BLaER1 treated with 17β-estradiol and CSF1 and Interleukin-3, amounts not matched to agents 10 nM and 100 nM (cell line): ENCODE measurements at regions not wholly inside any gene's neighbourhood (a gene's known extent, or its start where the extent isn't known, plus 50 kb on each side); places are given as distances from the start of the nearest gene placed in this dataset.

Source experiments
- H3K27ac ChIP-seq, 11 experiments: shearing (Covaris generic); formaldehyde crosslinking; 2 replicates each; pipeline ENCODE4 v1.8.1; 2022
- H3K27me3 ChIP-seq, 11 experiments: shearing (Covaris generic); formaldehyde crosslinking; 2 replicates each; pipeline ENCODE4 v1.8.1; 2022
- H3K36me3 ChIP-seq, 11 experiments: shearing (Covaris generic); formaldehyde crosslinking; 2 replicates each; pipeline ENCODE4 v1.8.1; 2022
- H3K4me1 ChIP-seq, 10 experiments: shearing (Covaris generic); formaldehyde crosslinking; 2 replicates each; pipeline ENCODE4 v1.8.1; 2022
- H3K4me2 ChIP-seq, 11 experiments: shearing (Covaris generic); formaldehyde crosslinking; 2 replicates each; pipeline ENCODE4 v1.8.1; 2022
- H3K4me3 ChIP-seq, 10 experiments: shearing (Covaris generic); formaldehyde crosslinking; 2 replicates each; pipeline ENCODE4 v1.8.1; 2022
- H3K9ac ChIP-seq, 11 experiments: shearing (Covaris generic); formaldehyde crosslinking; 2 replicates each; pipeline ENCODE4 v1.8.1; 2022
- H3K9me3 ChIP-seq, 11 experiments: shearing (Covaris generic); formaldehyde crosslinking; replicated peaks in 1 of 11; 2 replicates each; pipeline ENCODE4 v1.8.1; 2022
- H4K20me1 ChIP-seq, 11 experiments: shearing (Covaris generic); formaldehyde crosslinking; 2 replicates each; pipeline ENCODE4 v1.8.1; 2022
- Cebpa-rat ChIP-seq, 11 experiments: shearing (Covaris generic); IDR thresholded peaks; 2 replicates each; pipeline ENCODE4 v1.8.1; 2022

GRCh38 chr5:42951293-42951840 is 88.8 kb downstream of the ANXA2R start:
- Histone ChIP-seq H3K27ac (peak overlapping the region; percentile 44 to 86 (median 69); a peak in 21 of 22 replicates), H3K9me3 (peaks cover 0 to 18% (median 10%) of the 10 kb centered on the region in 11 experiments; a peak in 11 of 22 replicates), H3K36me3 (no peaks in the 10 kb centered on the region; a peak in 1 of 22 replicates), H3K4me1 (peaks cover 19 to 40% (median 34%) of the 10 kb centered on the region in 10 experiments), H3K4me3 (peak overlapping the region; percentile 52 to 79 (median 66)), H3K9ac (peak overlapping the region; percentile 44 to 87 (median 68); a peak in 21 of 22 replicates), H3K27me3 (peaks cover 38 to 84% (median 78%) of the 10 kb centered on the region in 11 experiments), H4K20me1 (peaks cover 0 to 62% (median 51%) of the 10 kb centered on the region in 11 experiments; a peak in 19 of 22 replicates), H3K4me2 (peak overlapping the region; percentile 87 to 100 (median 96))
- TF ChIP-seq Cebpa-rat (IDR thresholded peaks at IDR 0.05), result no peak

- Histone ChIP-seq H3K9me3 (peaks cover 0 to 18% (median 10%) of the 10 kb centered on the region in 11 experiments; a peak in 11 of 22 replicates), H3K27ac (peak overlapping the region; percentile 44 to 86 (median 69); a peak in 21 of 22 replicates), H3K4me1 (peaks cover 19 to 40% (median 34%) of the 10 kb centered on the region in 10 experiments), H3K9ac (peak overlapping the region; percentile 44 to 87 (median 68); a peak in 21 of 22 replicates), H4K20me1 (peaks cover 0 to 62% (median 51%) of the 10 kb centered on the region in 11 experiments; a peak in 19 of 22 replicates), H3K27me3 (peaks cover 38 to 86% (median 80%) of the 10 kb centered on the region in 11 experiments), H3K36me3 (no peaks in the 10 kb centered on the region; a peak in 1 of 22 replicates), H3K4me3 (peak overlapping the region; percentile 52 to 79 (median 66)), H3K4me2 (peak overlapping the region; percentile 87 to 100 (median 96))
- TF ChIP-seq Cebpa-rat (IDR thresholded peaks at IDR 0.05), result 0 out of 22 replicates have a peak, but pooled peaks of 1 of the 11 experiments have one; percentile 15
Measured at GRCh38 chr5:42950456-42951292, 89.4 kb downstream of the ANXA2R start.

GRCh38 chr5:42950116-42950455 is 90.0 kb downstream of the ANXA2R start:
- peak overlapping the region in 10 of 11 experiments; percentile 44 to 87 (median 70); a peak in 15 of 22 replicates for H3K9ac ChIP-seq
- H3K4me2 ChIP-seq, result peak overlapping the region; percentile 87 to 100 (median 96)
- H3K27ac ChIP-seq, result peak overlapping the region in 7 of 11 experiments; percentile 23 to 86 (median 79); a peak in 10 of 22 replicates
- peak overlapping the region in 9 of 10 experiments; percentile 63 to 79 (median 67); a peak in 18 of 20 replicates for H3K4me3 ChIP-seq
- no peaks in the 10 kb centered on the region; a peak in 1 of 22 replicates for H3K36me3 ChIP-seq
- peaks cover 20 to 41% (median 34%) of the 10 kb centered on the region in 10 experiments for H3K4me1 ChIP-seq
- H3K9me3 ChIP-seq, result peaks cover 0 to 18% (median 10%) of the 10 kb centered on the region in 11 experiments; a peak in 11 of 22 replicates
- peaks cover 0 to 62% (median 51%) of the 10 kb centered on the region in 11 experiments; a peak in 19 of 22 replicates for H4K20me1 ChIP-seq
- peaks cover 44 to 92% (median 86%) of the 10 kb centered on the region in 11 experiments for H3K27me3 ChIP-seq
- TF ChIP-seq Cebpa-rat (IDR thresholded peaks at IDR 0.05), result no peak

GRCh38 chr5:42949348-42950115 is 90.6 kb downstream of the ANXA2R start:
- Histone ChIP-seq H3K4me1 (peaks cover 23 to 46% (median 37%) of the 10 kb centered on the region in 10 experiments), H3K9ac (peak overlapping the region in 4 of 11 experiments; percentile 78 to 87 (median 82); a peak in 7 of 22 replicates), H3K4me3 (peak overlapping the region in 8 of 10 experiments; percentile 7 to 79 (median 68); a peak in 9 of 20 replicates), H3K4me2 (peak overlapping the region; percentile 46 to 100 (median 96)), H4K20me1 (peaks cover 0 to 62% (median 51%) of the 10 kb centered on the region in 11 experiments; a peak in 19 of 22 replicates), H3K27ac (peak overlapping the region in 4 of 11 experiments; percentile 79 to 86 (median 82); a peak in 7 of 22 replicates), H3K9me3 (peaks cover 0 to 18% (median 10%) of the 10 kb centered on the region in 11 experiments; a peak in 11 of 22 replicates), H3K27me3 (peaks cover 47 to 95% (median 90%) of the 10 kb centered on the region in 11 experiments), H3K36me3 (no peaks in the 10 kb centered on the region; a peak in 1 of 22 replicates)
- no peak for TF ChIP-seq Cebpa-rat (IDR thresholded peaks at IDR 0.05)

- Histone ChIP-seq H3K9me3 (peaks cover 0 to 13% (median 10%) of the 10 kb centered on the region in 11 experiments; a peak in 11 of 22 replicates), H3K4me1 (peaks cover 23 to 46% (median 39%) of the 10 kb centered on the region in 10 experiments), H3K36me3 (no peaks in the 10 kb centered on the region; a peak in 1 of 22 replicates), H3K4me3 (peak overlapping the region in 6 of 10 experiments; percentile 7 to 79 (median 68); a peak in 9 of 20 replicates), H3K27ac (peak overlapping the region in 1 of 11 experiments; percentile 86; a peak in 3 of 22 replicates), H3K9ac (peak overlapping the region in 4 of 11 experiments; percentile 78 to 87 (median 82); a peak in 4 of 22 replicates), H3K4me2 (peak overlapping the region; percentile 25 to 100 (median 96)), H4K20me1 (peaks cover 0 to 58% (median 51%) of the 10 kb centered on the region in 11 experiments; a peak in 19 of 22 replicates), H3K27me3 (peaks cover 46 to 95% (median 90%) of the 10 kb centered on the region in 11 experiments)
- no peak for TF ChIP-seq Cebpa-rat (IDR thresholded peaks at IDR 0.05)
Measured at GRCh38 chr5:42948961-42949347, 91.2 kb downstream of the ANXA2R start.

- Histone ChIP-seq H3K27ac (no peak overlapping the region), H3K4me1 (peaks cover 12 to 25% (median 19%) of the 10 kb centered on the region in 10 experiments; a peak in 18 of 20 replicates), H3K4me3 (no peak overlapping the region), H3K27me3 (peaks cover 32 to 76% (median 66%) of the 10 kb centered on the region in 11 experiments), H3K4me2 (peak overlapping the region in 2 of 11 experiments; percentile 18 to 29; a peak in 1 of 22 replicates), H4K20me1 (peaks cover 0 to 23% (median 18%) of the 10 kb centered on the region in 11 experiments; a peak in 16 of 22 replicates), H3K36me3 (no peaks in the 10 kb centered on the region), H3K9ac (no peak overlapping the region), H3K9me3 (no peaks in the 10 kb centered on the region)
- TF ChIP-seq Cebpa-rat (IDR thresholded peaks at IDR 0.05), result no peak
Measured at GRCh38 chr5:42944989-42945388, 95.1 kb downstream of the ANXA2R start.

GRCh38 chr5:42943931-42944631 is 96.0 kb downstream of the ANXA2R start:
- H3K9me3 ChIP-seq, result no peaks in the 10 kb centered on the region
- peaks cover 32 to 67% (median 56%) of the 10 kb centered on the region in 11 experiments for H3K27me3 ChIP-seq
- H3K36me3 ChIP-seq, result no peaks in the 10 kb centered on the region
- no peak for TF ChIP-seq Cebpa-rat (IDR thresholded peaks at IDR 0.05)
- H3K27ac ChIP-seq, result no peak overlapping the region
- peak overlapping the region in 4 of 11 experiments; percentile 9 to 30 (median 12); a peak in 4 of 22 replicates for H3K4me2 ChIP-seq
- H3K4me3 ChIP-seq, result no peak overlapping the region
- no peak overlapping the region for H3K9ac ChIP-seq
- H3K4me1 ChIP-seq, result peaks cover 5 to 15% (median 11%) of the 10 kb centered on the region in 10 experiments; a peak in 17 of 20 replicates
- peaks cover 0 to 14% (median 9%) of the 10 kb centered on the region in 11 experiments; a peak in 14 of 22 replicates for H4K20me1 ChIP-seq
